GM21381 (cell line): ENCODE measurements at regions not wholly inside any gene's neighbourhood (a gene's known extent, or its start where the extent isn't known, plus 50 kb on each side); places are given as distances from the start of the nearest gene placed in this dataset.
"Not testable (repeated sequence)": the region's sequence is repeated elsewhere in the genome, so short reads cannot be mapped to it uniquely, and the experiment has no call there.

Experiments used
- ATAC-seq: cut with Tn5 transposase; IDR thresholded peaks from one replicate; pipeline ENCODE4 v1.9.1; 2021; ENCODE audit warnings: mild to moderate bottlenecking, moderate library complexity; ENCODE audit not compliant: unreplicated experiment

GRCh38 chr5:87665166-87665565 is 252.4 kb upstream of the CCNH start:
- no peak for ATAC-seq

- ATAC-seq: no peak
Measured at GRCh38 chr5:87661784-87662566, 249.2 kb upstream of the CCNH start.

DNA sequence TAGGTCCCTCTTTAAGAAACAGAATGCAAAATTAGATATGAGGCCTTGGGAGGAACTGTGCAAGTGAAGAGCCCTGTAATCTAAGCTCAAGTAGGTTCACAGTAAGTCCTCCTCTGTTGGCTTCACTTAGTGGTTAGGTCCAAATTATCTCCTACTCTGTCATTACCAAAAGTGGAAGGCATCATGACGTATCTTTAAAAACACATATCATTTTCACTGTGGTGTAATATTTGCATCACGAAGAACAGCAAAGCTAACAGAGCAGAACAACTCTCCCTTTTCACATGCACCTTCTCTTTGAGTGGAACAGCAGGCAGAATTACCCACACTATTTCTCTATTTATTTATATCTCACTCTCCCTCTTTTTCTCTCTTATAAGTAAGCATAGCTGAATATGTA is 240.5 kb upstream of the CCNH start:
- no peak for ATAC-seq

- ATAC-seq: no peak
Measured at GRCh38 chr5:87650284-87650683, 237.6 kb upstream of the CCNH start.

GRCh38 chr5:87649455-87649854 is 236.7 kb upstream of the CCNH start:
- ATAC-seq: no peak

GRCh38 chr5:87645224-87645623 is 232.5 kb upstream of the CCNH start:
- ATAC-seq: no peak

DNA sequence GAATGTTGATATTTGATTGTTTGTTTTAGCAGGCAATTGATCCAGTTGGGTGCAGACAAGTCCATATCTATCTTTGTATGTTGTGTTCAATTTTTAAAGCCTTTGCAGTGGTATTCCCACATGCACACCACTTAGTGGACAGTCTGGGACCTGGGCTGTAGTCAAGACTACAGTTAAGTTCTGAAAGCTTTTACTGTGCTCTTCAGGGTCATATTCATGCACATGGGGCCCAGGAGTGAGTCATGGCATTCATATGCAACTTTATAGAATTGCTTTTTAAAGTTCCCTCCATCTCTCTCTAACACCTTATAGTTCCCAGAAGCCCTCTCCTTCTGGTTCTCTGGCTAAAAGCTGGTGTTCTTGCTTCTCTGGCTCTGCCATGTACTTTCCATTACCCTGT is 228.2 kb upstream of the CCNH start:
- no peak for ATAC-seq

DNA sequence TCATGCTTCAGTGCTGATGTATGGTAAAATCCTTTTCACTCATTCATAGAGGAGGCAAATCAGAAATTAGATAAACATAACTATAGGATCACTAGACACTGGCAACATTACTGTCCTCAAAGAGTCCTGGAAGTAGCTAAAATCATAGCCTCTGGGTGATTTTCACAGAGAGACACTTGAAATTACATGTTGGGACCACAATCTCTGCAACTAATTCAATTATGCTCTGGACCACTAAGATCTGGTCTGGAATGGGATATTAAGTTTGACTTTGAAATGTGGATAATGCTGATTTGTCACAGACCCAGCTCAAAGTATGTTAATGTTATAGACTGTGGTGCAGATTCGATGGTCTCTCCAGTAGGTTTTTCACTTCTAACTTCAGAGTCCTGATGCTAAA is 214.6 kb upstream of the CCNH start:
- no peak for ATAC-seq

DNA sequence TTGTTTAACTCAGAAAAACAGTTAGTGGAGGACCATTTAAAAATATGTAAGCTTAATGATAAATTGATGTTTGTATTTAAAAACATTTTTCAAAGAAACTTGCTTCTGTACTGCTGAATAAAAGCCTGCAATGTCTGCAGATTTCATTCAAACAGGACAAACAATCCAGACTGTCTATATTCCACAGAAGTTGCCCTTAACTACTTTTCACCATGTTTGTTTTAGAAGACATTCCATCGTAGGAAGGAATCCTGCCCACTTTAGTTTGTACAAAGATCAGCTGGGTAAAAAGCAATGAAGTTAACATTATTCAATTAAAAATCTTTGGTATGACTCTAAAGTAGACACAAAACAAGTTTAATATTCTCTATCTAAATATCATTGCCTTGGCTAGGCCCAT is 195.7 kb upstream of the CCNH start:
- no peak for ATAC-seq

GRCh38 chr5:87605663-87606062 is 192.9 kb upstream of the CCNH start:
- ATAC-seq: no peak

GRCh38 chr5:87599778-87600177 is 187.0 kb upstream of the CCNH start:
- ATAC-seq: no peak

DNA sequence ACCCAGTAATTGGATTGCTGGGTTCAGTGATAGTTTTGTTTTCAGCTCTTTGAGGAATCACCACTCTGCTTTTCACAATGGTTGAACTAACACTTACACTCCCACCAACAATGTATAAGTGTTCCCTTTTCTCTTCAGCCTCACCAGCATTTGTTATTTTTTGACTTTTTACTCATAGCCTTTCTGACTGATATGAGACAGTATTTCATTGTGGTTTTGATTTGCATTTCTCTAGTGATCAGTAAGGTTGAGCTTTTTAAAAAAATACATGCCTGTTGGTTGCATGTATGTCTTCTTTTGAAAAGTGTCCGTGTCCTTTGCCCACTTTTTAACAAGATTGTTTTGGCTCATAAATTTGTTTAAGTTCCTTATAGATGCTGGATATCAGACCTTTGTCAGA is 185.7 kb upstream of the CCNH start:
- ATAC-seq: no peak

DNA sequence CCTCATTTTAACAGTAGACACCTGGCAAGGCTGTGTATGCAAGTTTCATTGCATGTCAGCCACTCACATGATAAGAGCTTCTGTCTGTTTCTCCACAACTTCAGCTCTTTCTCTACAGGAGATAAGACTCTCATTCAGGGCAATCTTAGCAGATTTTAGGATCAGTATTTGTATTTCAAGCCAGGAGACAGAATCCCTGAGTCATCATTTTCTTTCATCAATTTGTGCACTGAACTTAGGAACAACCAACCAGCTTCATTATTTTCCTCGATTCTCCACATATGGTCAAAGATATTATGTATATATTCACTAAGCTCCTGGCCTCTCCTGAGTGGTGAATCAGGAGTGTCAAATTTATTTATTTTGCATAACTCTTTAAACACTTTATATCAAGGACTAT is 181.8 kb upstream of the CCNH start:
- ATAC-seq: no peak

DNA sequence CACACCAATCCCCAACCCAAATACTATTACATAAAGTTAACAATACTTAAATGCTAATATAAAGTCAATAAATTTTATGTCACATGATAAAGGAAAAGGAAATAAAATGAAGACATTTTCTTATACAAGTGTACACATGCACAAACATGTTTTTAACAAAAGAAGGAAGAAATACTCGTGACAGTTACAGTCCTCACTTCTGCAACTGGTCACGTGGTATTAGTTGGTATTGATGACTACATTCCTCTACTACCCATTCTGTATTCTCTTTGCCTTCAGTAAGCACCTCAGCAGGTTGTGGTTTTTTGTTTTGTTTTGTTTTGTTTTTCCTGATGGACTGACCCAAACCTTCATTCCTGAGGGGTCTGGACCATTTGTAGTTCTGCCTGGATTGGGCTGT is 176.9 kb upstream of the CCNH start:
- ATAC-seq: no peak

GRCh38 chr5:87588316-87588715 is 175.6 kb upstream of the CCNH start:
- no peak for ATAC-seq

GRCh38 chr5:87583704-87584103 is 171.0 kb upstream of the CCNH start:
- not testable (repeated sequence) for ATAC-seq

- no peak for ATAC-seq
Measured at GRCh38 chr5:87582149-87582548, 169.4 kb upstream of the CCNH start.

DNA sequence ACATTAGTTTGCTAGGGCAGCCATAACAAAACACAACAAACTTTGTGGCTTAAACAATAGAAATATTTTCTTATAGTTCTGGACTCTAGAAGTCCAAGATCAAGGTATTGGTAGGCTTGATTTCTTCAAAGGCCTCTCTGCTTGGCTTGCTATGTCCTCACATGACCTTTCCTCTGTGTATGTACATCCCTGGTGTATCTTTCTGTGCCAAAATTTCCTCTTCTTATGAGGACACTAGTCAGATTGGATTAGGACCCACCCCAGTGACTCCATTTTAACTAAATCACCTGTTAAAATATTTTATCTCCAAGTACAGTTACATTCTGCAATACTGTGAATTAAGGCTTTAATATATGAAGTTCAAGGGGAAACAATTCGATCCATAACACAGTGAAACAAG is 168.9 kb upstream of the CCNH start:
- ATAC-seq: no peak

- no peak for ATAC-seq
Measured at GRCh38 chr5:87579678-87580077, 166.9 kb upstream of the CCNH start.

DNA sequence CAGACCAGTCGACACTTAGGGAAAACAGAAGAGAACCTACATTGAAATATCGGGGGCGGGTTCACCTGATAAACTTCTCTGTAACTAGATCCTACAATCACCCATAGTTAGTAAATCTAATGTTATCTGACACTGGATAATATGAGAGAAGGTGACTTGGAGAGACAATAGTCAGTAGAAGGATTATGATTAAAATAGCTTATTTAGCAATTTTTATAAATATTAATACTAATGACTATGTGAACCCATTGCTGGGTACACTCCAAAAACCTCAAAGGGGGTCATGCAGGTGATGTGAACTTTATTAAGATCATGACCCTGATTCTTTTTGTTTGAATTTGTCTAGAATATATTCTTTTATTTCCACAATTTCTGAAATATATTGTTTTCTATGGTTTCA is 164.1 kb upstream of the CCNH start:
- ATAC-seq: no peak

DNA sequence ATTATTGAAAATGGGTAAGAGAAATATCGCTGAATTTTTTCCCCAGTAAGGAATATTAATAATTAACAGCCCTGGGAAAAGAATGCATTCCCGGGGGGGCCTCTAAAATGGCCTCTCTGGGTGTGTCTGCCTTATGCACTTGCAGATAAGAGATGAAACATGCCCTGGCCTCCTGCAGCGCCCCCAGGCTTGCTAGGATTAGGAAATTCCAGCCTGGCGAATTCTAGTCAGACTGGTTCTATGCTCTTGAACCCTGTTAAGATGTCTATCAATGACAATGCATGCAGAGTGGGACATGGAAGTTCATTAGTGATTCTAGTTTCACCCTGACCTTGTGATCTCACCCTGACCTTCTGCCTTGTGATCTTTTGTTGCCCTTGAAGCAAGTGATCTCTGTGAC is 163.6 kb upstream of the CCNH start:
- not testable (repeated sequence) for ATAC-seq

- ATAC-seq: no peak
Measured at GRCh38 chr5:87574106-87574505, 161.4 kb upstream of the CCNH start.

GRCh38 chr5:87572611-87573010 is 159.9 kb upstream of the CCNH start:
- ATAC-seq: no peak
